GM12872 (cell line): ENCODE measurements at regions not wholly inside any gene's neighbourhood (a gene's known extent, or its start where the extent isn't known, plus 50 kb on each side); places are given as distances from the start of the nearest gene placed in this dataset.

Experiments used
- TF ChIP-seq, protein P1 (sequence below): IDR thresholded peaks from 3 replicates; pipeline ENCODE4 v1.5.1; 2011; ENCODE audit warnings: low read depth, mild to moderate bottlenecking, low read length, moderate library complexity; ENCODE audit not compliant: insufficient read depth

DNA sequence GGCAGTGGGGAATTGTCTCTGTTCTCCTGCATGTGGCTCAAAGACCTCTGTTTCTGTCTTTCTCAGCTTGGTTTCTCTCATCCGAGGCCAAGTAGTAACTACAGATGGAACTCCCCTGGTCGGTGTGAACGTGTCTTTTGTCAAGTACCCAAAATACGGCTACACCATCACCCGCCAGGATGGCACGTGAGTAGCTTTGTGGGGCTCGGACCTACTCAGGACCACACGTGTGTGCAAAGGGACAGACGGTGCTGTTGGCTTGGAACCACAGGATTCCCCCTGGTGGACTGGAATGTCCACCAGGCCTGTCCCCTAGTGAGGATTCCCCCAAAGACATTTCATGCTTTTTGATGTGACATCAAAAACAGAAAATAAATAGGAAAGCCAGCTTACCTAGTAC, 96.3 kb upstream of the WWC1 start:
- TF ChIP-seq, protein P1, sequence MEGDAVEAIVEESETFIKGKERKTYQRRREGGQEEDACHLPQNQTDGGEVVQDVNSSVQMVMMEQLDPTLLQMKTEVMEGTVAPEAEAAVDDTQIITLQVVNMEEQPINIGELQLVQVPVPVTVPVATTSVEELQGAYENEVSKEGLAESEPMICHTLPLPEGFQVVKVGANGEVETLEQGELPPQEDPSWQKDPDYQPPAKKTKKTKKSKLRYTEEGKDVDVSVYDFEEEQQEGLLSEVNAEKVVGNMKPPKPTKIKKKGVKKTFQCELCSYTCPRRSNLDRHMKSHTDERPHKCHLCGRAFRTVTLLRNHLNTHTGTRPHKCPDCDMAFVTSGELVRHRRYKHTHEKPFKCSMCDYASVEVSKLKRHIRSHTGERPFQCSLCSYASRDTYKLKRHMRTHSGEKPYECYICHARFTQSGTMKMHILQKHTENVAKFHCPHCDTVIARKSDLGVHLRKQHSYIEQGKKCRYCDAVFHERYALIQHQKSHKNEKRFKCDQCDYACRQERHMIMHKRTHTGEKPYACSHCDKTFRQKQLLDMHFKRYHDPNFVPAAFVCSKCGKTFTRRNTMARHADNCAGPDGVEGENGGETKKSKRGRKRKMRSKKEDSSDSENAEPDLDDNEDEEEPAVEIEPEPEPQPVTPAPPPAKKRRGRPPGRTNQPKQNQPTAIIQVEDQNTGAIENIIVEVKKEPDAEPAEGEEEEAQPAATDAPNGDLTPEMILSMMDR: no peak

DNA sequence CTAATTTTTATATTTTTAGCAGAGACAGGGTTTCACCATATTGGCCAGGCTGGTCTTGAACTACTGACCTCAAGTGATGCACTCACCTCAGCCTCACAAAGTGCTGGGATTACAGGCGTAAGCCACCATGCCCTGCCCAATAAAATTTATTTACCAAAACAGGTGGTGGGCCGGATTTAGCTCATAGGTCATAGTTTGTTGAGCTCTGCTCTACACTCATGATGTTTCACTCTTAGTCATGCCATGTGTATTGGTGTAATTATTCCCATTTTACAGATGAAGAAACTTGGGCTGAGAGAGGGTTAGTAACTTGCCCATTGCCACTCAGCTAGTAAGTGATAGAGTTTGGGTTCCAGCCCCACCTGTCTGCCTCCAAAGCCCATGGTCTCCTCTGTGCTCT, 93.1 kb upstream of the WWC1 start:
- TF ChIP-seq, protein P1: no peak

DNA sequence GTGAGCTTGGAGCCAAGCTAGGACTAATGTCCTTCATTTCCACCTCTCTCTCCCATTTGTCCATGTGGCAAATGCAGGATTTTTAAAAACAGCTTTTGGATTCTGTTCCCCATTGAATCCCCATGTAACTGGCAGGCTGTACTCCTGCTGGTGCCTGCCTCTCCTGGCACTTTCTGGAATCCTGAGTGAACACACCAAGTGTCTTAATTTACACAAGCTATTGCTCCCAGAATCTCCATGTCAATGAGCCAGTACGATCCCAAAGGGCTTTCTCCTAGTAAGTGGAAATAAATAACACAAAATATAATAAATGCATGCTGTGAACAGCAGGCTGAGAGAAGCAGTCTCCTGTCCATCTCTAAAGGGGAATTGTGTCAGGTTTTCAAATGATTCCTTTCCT, 88.4 kb upstream of the WWC1 start:
- TF ChIP-seq, protein P1: no peak

DNA sequence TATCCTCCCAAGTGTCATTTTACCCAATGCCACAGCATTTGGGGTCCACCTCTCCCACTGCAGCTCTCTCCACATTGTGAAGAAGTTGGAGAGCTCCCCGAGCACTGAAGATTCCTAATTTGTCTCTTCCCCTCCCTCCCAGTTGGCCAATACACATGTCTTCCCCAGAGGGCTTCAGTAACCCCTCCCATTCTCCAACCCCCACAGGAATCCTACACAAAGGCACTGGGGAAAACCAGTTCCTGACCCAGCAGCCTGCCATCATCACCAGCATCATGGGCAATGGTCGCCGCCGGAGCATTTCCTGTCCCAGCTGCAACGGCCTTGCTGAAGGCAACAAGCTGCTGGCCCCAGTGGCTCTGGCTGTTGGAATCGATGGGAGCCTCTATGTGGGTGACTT, 87.3 kb upstream of the WWC1 start:
- TF ChIP-seq, protein P1: no peak

DNA sequence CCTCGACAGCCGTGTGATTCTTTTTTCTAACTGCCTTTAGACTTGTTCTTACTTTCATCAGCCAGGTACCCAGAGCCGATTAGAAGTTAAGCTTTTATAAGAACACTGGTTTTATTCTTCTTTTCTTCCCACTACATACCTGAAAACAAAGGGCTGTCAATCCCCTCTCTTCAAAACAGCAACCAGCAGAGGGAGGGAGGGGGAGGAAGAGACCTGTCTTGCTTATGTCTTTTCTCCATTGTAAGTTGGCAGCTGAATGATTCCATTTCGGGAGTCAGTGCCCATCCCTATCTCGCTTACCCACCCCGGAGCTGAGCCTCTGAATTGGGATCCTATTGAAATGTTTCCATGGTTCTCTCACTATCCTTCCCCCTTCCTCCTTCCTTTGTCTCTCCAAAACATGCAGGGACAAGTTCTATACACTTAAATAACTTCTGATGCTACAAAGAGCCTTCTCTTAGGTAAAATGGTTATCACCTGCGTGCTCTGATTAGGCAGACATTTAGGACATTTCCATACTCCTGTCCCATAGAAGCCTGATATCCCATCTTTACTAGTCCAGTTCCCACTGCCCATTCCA, 83.9 kb upstream of the WWC1 start:
- TF ChIP-seq, protein P1: no peak

DNA sequence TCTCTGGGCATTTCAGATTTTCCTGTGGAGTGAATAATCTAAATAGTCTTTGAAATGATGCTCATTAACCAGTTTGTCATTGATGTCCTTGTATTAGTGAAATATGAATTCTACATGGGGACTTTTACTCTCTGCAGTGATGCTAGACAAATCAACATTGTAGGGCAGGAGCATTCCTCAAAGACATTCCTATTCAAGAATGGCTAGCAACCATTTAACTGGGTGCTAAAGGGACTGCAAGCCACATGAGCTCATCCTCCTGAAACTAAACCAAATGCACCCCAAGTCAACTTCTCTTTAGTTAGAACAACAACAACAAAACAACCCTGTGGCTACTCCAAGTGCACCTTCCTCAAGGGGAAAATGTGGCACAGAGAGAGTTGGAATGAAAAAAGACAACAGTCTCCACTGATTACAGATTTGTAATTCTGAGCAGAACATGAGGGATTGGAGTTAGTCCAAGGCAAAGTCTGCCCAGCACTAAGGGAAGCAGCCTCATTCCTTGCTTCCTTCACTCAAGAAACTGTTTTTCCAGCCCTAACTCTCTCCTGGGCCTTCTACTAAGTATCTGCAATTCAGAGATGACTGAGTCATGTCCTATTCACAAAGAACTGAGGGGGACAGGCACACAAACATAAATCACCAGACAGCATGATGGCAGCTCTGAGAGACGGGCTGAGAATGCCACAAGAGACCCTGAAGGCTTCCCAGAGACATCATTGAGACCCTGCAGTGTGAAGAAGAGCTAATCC, 82.0 kb upstream of the WWC1 start:
- TF ChIP-seq, protein P1: no peak

DNA sequence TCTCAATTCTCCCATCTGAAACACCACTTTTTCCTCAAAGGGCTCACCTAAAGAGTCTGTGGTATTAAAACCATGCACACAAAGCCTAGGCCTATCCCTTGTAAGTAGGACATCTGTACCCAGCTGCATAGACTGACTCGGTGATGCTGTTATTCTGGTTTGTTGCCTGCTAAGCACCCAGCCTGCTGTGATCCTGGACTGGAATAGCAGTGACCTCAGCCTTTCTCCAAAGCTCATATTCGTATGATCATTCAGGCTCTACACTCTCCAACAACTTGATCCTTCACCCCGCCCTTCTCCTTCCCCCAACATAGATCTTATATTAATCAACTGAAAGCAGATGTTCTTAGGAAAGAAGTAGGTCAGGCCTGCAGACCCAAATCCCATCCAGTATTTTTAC, 81.4 kb upstream of the WWC1 start:
- TF ChIP-seq, protein P1: no peak
